ENCODE measurements at regions not wholly inside any gene's neighbourhood (a gene's known extent, or its start where the extent isn't known, plus 50 kb on each side); places are given as distances from the start of the nearest gene placed in this dataset.

GRCh38 chr1:173341971-173342370, 134.8 kb upstream of the TNFSF4 start:
- TF ChIP-seq, protein P1, sequence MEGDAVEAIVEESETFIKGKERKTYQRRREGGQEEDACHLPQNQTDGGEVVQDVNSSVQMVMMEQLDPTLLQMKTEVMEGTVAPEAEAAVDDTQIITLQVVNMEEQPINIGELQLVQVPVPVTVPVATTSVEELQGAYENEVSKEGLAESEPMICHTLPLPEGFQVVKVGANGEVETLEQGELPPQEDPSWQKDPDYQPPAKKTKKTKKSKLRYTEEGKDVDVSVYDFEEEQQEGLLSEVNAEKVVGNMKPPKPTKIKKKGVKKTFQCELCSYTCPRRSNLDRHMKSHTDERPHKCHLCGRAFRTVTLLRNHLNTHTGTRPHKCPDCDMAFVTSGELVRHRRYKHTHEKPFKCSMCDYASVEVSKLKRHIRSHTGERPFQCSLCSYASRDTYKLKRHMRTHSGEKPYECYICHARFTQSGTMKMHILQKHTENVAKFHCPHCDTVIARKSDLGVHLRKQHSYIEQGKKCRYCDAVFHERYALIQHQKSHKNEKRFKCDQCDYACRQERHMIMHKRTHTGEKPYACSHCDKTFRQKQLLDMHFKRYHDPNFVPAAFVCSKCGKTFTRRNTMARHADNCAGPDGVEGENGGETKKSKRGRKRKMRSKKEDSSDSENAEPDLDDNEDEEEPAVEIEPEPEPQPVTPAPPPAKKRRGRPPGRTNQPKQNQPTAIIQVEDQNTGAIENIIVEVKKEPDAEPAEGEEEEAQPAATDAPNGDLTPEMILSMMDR (IDR thresholded peaks at IDR 0.05; ENCODE audit: low read depth, low read length) = no peak
- TF ChIP-seq EZH2phosphoT487 (IDR thresholded peaks at IDR 0.05; ENCODE audit: low read depth) = no peak
